ENCODE measurements at regions not wholly inside any gene's neighbourhood (a gene's known extent, or its start where the extent isn't known, plus 50 kb on each side); places are given as distances from the start of the nearest gene placed in this dataset.
A peak's percentile ranks its signal among the peaks of the same experiment; 100 is the strongest.

GRCh38 chr4:101527188-101527587, 179.9 kb upstream of the PPP3CA start (continued):
- no peak for TF ChIP-seq SKIL (IDR thresholded peaks at IDR 0.05; ENCODE audit: low read depth, poor library complexity, severe bottlenecking)
- TF ChIP-seq NRF1 (conservative IDR thresholded peaks at IDR 0.05; ENCODE audit: low read depth, low read length), result no peak
- no peak for TF ChIP-seq PAX8 (IDR thresholded peaks at IDR 0.05)
- no peak for TF ChIP-seq MXI1 (IDR thresholded peaks at IDR 0.05; ENCODE audit: low read depth, low read length)
- TF ChIP-seq STAT1 (conservative IDR thresholded peaks at IDR 0.05), result no peak
- no peak for TF ChIP-seq ZNF384 (IDR thresholded peaks at IDR 0.05; ENCODE audit: borderline replicate concordance, low read depth, low read length)
- no peak for TF ChIP-seq ZNF687 (IDR thresholded peaks at IDR 0.05)
- peak; percentile 48; the same call in 1 of the 2 replicates for TF ChIP-seq FOXM1 (IDR thresholded peaks at IDR 0.05; ENCODE audit: low read depth, low read length)
- TF ChIP-seq SMC3 (IDR thresholded peaks at IDR 0.05; ENCODE audit: borderline replicate concordance, low read length), result no peak
- TF ChIP-seq JUNB (IDR thresholded peaks at IDR 0.05), result peak; percentile 37; the same call in 1 of the 2 replicates
- TF ChIP-seq ZNF274 (IDR thresholded peaks at IDR 0.05; ENCODE audit: insufficient read depth, insufficient read length), result no peak
- TF ChIP-seq EGR1 (IDR thresholded peaks at IDR 0.05; ENCODE audit: borderline replicate concordance in 1 of 2, low read depth in 2 of 2, low read length in 2 of 2), result no peak
- TF ChIP-seq EP300 (IDR thresholded peaks at IDR 0.05; ENCODE audit: borderline replicate concordance in 1 of 2, control insufficient read depth in 1 of 2, low read depth in 2 of 2, low read length in 2 of 2), result peak in 1 of 2 experiments; percentile 84; a peak in 3 of 4 replicates
- no peak for TF ChIP-seq ASH2L (IDR thresholded peaks at IDR 0.05; ENCODE audit: borderline replicate concordance, low read depth)
- TF ChIP-seq SIN3A (IDR thresholded peaks at IDR 0.05; ENCODE audit: low read depth, low read length), result no peak
- TF ChIP-seq ZZZ3 (IDR thresholded peaks at IDR 0.05; ENCODE audit: control insufficient read depth, insufficient read length, low read depth), result no peak
- 0 out of 2 replicates have a peak, but pooled peaks have one; percentile 46 for TF ChIP-seq MEF2A (IDR thresholded peaks at IDR 0.05; ENCODE audit: insufficient read depth, low read depth, low read length)
- TF ChIP-seq ETV6 (conservative IDR thresholded peaks at IDR 0.05 in 1 of 2, IDR thresholded peaks at IDR 0.05 in 1 of 2; ENCODE audit: borderline replicate concordance in 1 of 2, low read depth in 1 of 2), result no peak
- peak; percentile 75 for TF ChIP-seq PAX5 (IDR thresholded peaks at IDR 0.05; ENCODE audit: borderline replicate concordance, low read depth, low read length)
- no peak for TF ChIP-seq GATAD2B (conservative IDR thresholded peaks at IDR 0.05; ENCODE audit: low read depth)
- TF ChIP-seq POLR2AphosphoS2 (IDR thresholded peaks at IDR 0.05; ENCODE audit: low read depth, low read length), result no peak
- TF ChIP-seq NR2F1 (conservative IDR thresholded peaks at IDR 0.05), result peak; percentile 47; the same call in 1 of the 2 replicates
- TF ChIP-seq NFXL1 (IDR thresholded peaks at IDR 0.05; ENCODE audit: borderline replicate concordance), result no peak
- TF ChIP-seq EZH2 (IDR thresholded peaks at IDR 0.05; ENCODE audit: borderline replicate concordance, control insufficient read depth, low read depth, low read length), result no peak
- TF ChIP-seq MYB (IDR thresholded peaks at IDR 0.05; ENCODE audit: borderline replicate concordance, low read depth, low read length), result no peak
- TF ChIP-seq MEF2B (IDR thresholded peaks at IDR 0.05; ENCODE audit: partially characterized antibody, poor library complexity, severe bottlenecking), result peak; percentile 66
- no peak for TF ChIP-seq ZNF24 (IDR thresholded peaks at IDR 0.05)
